ACHN (cell line): ENCODE measurements at regions not wholly inside any gene's neighbourhood (a gene's known extent, or its start where the extent isn't known, plus 50 kb on each side); places are given as distances from the start of the nearest gene placed in this dataset.

Experiments used
- DNase-seq: peaks from one replicate; pipeline ENCODE4 v3.0.0-alpha.2; 2015
- in situ Hi-C: cut with HindIII; loops from 2 replicates; pipeline ENCODE4 v1.10.0; 2017; ENCODE audit warnings: low sequenced_read_pairs, low pct_ligation_motif_present, low pct_unique_long_range_greater_than_20kb

DNA sequence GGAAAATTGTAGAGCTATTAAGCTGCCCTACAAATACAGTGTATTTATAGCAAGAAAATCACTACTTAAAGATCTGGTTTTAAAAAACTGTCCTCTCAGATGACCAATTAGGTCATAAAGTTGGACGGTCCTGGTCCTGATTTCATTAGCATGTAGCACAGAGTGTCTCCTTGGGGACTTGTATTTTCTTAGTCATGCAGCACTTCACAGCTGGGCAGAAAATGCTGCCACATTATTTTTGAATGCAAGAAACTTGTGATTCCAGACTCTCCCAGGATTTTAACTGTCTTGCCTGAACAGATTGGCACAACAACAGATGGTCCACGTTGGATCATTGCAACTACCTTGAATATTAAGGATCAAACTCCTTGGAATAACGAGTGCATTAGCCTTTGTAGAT, 348.1 kb upstream of the SGCD start:
- in situ Hi-C loops, result no loop called here
- no peak for DNase-seq

- in situ Hi-C loops, result no loop called here
- no peak for DNase-seq
These were observed 344.6 kb upstream of the SGCD start for GRCh38 chr5:155982354-155982753.

DNA sequence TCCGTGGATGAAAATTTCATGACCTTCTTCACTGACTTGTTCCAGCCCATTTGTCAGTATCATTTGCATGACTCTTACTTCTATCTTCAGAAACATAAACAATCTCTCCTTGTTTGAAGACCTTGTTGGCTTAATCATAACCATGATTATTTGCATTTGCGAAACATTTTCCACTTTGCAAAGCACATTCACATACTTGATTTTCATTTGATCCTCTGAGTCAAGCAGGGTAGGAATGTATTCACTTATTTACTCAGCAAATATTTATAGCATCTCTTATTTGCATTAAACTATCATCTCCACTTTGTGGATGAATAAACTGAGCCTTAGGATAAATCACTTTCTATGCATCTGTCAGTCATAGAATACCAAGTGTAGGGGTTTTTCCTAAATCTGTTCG, 343.0 kb upstream of the SGCD start:
- in situ Hi-C loops, result no loop called here
- no peak for DNase-seq

DNA sequence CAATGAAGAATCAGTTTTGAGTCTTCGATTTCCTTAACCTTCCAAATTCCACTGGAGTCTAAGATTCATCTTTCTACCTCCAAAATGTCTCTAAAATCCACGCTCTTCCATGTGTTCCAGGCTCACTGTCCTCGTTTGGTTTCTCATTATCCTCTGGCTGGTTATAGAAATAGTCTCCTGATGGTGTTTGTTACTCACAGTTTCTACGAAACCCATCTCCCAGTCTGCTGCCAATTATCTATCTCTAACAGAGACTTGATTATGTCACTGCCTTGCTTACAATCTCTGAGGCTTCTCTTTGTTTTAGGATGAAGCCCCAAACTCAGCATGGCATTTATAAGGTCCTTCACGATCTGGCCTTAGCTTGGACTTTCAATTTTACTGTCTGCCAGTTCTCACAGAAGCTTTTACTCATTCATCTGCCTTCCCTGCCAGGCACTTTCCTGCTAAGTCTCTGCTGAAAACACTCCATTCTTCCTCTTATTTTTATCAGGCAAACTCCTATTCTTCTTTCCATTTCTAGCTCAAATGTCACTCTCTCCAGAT, 339.6 kb upstream of the SGCD start:
- no peak for DNase-seq
- in situ Hi-C loops, result no loop called here

GRCh38 chr5:155989879-155990278, 337.1 kb upstream of the SGCD start:
- in situ Hi-C loops, result no loop called here
- DNase-seq, result no peak

GRCh38 chr5:155996123-155996522, 330.8 kb upstream of the SGCD start:
- no peak for DNase-seq
- in situ Hi-C loops, result no loop called here

DNA sequence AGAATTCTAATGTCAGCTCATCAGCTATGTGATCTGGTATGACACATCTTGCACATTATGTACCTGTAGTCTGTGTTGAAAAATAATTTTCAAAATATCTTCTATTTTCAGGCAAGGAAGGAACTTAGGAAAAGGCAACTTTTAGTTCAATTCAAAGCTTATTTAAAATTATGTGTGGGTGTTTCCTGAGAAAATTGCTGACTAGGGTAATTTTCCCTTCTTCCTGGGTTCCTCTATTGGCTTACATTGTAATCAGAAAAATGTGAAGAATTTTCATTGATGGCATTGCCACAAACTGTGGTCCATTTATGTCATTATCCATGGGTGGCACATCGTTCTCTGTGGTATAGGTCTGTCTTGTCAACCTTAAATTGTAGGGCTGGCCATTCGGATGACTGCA, 328.7 kb upstream of the SGCD start:
- in situ Hi-C loops, result no loop called here

DNA sequence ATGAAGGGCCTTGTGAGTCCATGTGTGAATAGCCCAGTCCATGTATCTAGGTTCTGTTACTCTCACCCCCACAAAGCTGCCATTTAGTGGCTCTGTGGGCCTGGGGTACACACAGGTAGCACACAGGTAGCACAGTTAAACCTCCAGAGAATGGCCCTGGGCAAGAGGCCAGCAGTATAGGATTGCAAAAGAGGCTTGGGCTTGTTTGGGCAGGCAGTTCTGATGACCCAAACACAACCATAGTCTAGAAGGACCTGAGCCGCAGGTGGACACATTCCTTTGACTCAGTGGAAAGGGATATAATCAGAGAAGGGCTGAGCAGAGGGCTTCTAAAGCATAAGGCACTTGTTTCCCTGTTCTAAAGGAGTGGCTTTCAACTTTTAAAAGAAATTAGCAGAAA, 326.8 kb upstream of the SGCD start:
- DNase-seq, result no peak
- in situ Hi-C loops, result no loop called here

More for the DNA sequence above, 328.7 kb upstream of the SGCD start:
- DNase-seq, result no peak

- no peak for DNase-seq
- in situ Hi-C loops, result no loop called here
These were observed 322.2 kb upstream of the SGCD start for GRCh38 chr5:156004754-156005153.

- in situ Hi-C loops, result no loop called here
- DNase-seq, result no peak
These were observed 320.8 kb upstream of the SGCD start for GRCh38 chr5:156006026-156006647.

- in situ Hi-C loops, result no loop called here
- no peak for DNase-seq
These were observed 318.1 kb upstream of the SGCD start for GRCh38 chr5:156008844-156009243.

DNA sequence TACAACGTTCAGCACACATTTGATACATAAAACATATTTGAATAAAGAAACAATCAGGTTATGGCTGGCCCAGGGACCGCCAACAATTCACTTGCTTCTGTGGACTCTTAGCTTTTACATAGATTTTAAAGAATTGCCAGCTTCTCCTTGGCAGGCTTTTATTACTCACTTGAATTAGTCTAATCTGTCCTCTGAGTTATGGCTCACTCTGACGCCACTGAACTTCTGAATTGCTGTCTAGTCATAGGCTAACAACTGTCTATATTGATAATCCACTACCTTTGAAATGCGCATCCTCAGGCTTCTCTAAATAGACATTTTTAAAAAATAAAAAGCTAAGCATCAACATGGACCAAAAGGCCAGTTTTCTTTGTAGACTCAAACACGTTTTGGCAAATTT, 317.4 kb upstream of the SGCD start:
- no peak for DNase-seq
- in situ Hi-C loops, result no loop called here

- in situ Hi-C loops, result no loop called here
These were observed 311.8 kb upstream of the SGCD start for GRCh38 chr5:156015137-156015536.

DNA sequence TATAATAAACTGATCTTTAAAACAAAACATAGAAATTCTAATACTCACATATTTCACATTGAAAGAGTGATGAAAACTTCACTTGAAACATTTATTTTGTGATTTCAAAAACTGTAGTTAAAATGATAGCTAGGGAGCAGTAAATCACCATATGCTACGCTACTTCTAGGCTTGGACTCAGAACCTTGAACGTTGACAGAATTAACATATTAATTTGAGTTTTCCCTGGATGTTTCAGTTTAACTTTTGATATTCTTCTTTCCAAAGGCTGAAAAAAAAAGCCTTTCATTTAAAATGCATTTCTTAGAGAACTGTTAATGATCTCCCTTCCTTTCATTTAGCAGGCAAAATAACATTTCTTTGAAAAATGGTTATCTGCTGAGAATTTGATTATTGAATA, 307.8 kb upstream of the SGCD start:
- no peak for DNase-seq
- in situ Hi-C loops, result no loop called here

More at GRCh38 chr5:156015137-156015536, 311.8 kb upstream of the SGCD start:
- no peak for DNase-seq

GRCh38 chr5:156019571-156020180, 307.3 kb upstream of the SGCD start:
- DNase-seq, result no peak
- in situ Hi-C loops, result no loop called here

DNA sequence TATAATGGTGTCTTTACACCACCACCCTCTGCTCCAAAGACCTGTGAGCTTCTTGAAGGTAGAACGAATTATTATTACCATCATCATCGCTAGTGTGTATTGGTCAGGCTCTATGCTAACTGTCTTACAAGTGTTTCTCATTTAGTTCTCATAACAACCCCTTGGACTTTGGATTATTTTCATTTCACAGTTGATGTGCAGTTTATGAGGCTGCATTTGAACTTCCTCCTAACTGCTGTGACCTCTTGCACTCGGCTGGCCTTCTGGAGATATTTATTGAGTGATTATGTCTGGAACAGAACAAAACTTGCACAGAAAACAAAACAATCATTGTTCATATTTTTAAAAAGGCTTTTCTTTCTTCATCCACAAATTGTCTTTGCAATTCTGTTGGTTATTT, 306.3 kb upstream of the SGCD start:
- in situ Hi-C loops, result no loop called here
- no peak for DNase-seq

DNA sequence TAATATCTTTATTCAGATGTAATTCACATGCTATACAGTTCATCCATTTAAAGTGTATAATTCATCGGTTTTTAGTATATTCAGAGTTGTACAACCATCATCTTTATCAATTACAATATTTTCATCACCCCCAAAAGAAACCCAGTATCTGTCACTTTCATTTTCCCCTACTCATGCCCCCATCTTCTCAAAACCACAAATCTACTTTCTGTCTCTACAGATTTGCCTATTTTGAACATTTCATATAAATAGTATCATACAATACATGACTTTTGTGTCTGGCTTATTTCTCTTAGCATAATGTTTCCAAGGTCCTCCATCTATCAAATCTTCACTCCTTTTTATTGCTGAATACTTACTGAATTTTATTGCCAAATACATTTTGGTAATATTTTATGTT, 305.1 kb upstream of the SGCD start:
- in situ Hi-C loops, result no loop called here
- DNase-seq, result no peak

DNA sequence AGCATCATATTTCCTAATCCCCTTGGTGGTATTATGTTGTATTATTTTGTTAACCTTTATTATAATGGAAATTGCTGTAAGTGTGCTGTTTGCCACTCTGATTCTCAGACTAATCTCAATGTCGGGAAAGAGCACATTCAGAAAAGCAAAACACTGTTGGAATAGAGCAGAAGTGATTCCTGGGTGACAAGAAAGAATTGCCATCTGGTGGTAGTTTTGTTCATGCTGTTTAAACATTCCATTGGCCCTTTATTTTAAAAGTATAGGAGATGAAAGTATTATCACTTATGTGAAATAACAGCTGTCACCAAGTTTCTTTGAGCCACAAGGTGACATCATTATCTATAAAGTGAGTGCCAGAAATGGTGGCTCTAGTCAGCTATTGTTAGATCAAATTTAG, 301.3 kb upstream of the SGCD start:
- in situ Hi-C loops, result no loop called here
- no peak for DNase-seq

- in situ Hi-C loops, result no loop called here
- DNase-seq, result no peak
These were observed 295.8 kb upstream of the SGCD start for GRCh38 chr5:156031181-156031580.

DNA sequence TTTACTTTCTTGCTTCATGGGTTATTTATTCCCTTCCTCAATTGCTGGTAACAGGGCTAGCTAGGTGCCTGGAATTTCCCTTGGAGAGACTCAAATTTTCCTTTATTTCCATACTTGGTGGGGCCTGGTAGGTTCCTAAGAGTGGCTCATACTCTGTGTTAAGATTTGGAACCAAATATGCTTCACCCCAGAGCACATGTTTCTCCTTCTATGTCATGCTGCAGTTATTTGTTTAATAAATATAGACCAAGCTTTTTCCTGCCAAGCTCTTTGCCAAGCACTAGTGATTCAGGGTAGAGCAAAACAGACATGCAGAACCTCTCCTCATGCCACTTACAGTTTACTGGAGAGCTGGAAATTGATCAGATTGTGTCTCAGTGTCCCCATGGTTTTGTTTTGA, 290.3 kb upstream of the SGCD start:
- in situ Hi-C loops, result no loop called here
- no peak for DNase-seq
